ENCODE measurements at regions not wholly inside any gene's neighbourhood (a gene's known extent, or its start where the extent isn't known, plus 50 kb on each side); places are given as distances from the start of the nearest gene placed in this dataset.

- no peak for TF ChIP-seq CTCF (IDR thresholded peaks at IDR 0.05)
- TF ChIP-seq POLR2A (IDR thresholded peaks at IDR 0.05), result no peak
Observed at GRCh38 chr4:100789991-100790390, 272.2 kb upstream of the EMCN start.

All from thyroid gland (tissue), 4 donors.